IPS-18c (cell line): ENCODE measurements at regions not wholly inside any gene's neighbourhood (a gene's known extent, or its start where the extent isn't known, plus 50 kb on each side); places are given as distances from the start of the nearest gene placed in this dataset.

Source experiments
- H3K4me3 ChIP-seq: 2 replicates; pipeline ENCODE4 v1.7.0; 2013; ENCODE audit warnings: low read depth, mild to moderate bottlenecking, low read length, moderate library complexity; ENCODE audit not compliant: insufficient read depth
- H3K9me3 ChIP-seq: one replicate; pipeline ENCODE4 v1.6.1; 2013; ENCODE audit warnings: mild to moderate bottlenecking, low read length, moderate library complexity; ENCODE audit not compliant: control insufficient read depth, insufficient read depth

GRCh38 chr14:104335176-104335575 lies 196.8 kb downstream of the KIF26A start:
- H3K9me3 ChIP-seq, result no peaks in the 10 kb centered on the region
- no peak overlapping the region for H3K4me3 ChIP-seq

GRCh38 chr14:104335611-104336010 lies 197.2 kb downstream of the KIF26A start:
- H3K9me3 ChIP-seq, result no peaks in the 10 kb centered on the region

GRCh38 chr14:104337351-104337750 lies 199.0 kb downstream of the KIF26A start:
- H3K9me3 ChIP-seq, result no peaks in the 10 kb centered on the region
- no peak overlapping the region for H3K4me3 ChIP-seq

More at GRCh38 chr14:104335611-104336010, 197.2 kb downstream of the KIF26A start:
- H3K4me3 ChIP-seq, result no peak overlapping the region

- H3K9me3 ChIP-seq, result no peaks in the 10 kb centered on the region
- no peak overlapping the region for H3K4me3 ChIP-seq
Observed at GRCh38 chr14:104339361-104339760, 201.0 kb downstream of the KIF26A start.

GRCh38 chr14:104339829-104340228 lies 201.4 kb downstream of the KIF26A start:
- no peaks in the 10 kb centered on the region for H3K9me3 ChIP-seq
- H3K4me3 ChIP-seq, result no peak overlapping the region

- no peaks in the 10 kb centered on the region for H3K9me3 ChIP-seq
- peak overlapping the region; percentile 9; the same call in 1 of the 2 replicates for H3K4me3 ChIP-seq
Observed at GRCh38 chr14:104341532-104342434, 203.4 kb downstream of the KIF26A start.

GRCh38 chr14:104342435-104343293 lies 204.3 kb downstream of the KIF26A start:
- Histone ChIP-seq H3K4me3 (peak overlapping the region; percentile 9; the same call in 1 of the 2 replicates), H3K9me3 (no peaks in the 10 kb centered on the region)

- no peaks in the 10 kb centered on the region for H3K9me3 ChIP-seq
- H3K4me3 ChIP-seq, result no peak overlapping the region
Observed at GRCh38 chr14:104343294-104343625, 204.9 kb downstream of the KIF26A start.

- no peak overlapping the region for H3K4me3 ChIP-seq
- H3K9me3 ChIP-seq, result no peaks in the 10 kb centered on the region
Observed at GRCh38 chr14:104343690-104344640, 205.6 kb downstream of the KIF26A start.

GRCh38 chr14:104344818-104345620 lies 206.6 kb downstream of the KIF26A start:
- no peak overlapping the region for H3K4me3 ChIP-seq
- no peaks in the 10 kb centered on the region for H3K9me3 ChIP-seq

- Histone ChIP-seq H3K4me3 (no peak overlapping the region), H3K9me3 (no peaks in the 10 kb centered on the region)
Observed at GRCh38 chr14:104345621-104346462, 207.5 kb downstream of the KIF26A start.

GRCh38 chr14:104346608-104347007 lies 208.2 kb downstream of the KIF26A start:
- Histone ChIP-seq H3K9me3 (no peaks in the 10 kb centered on the region), H3K4me3 (no peak overlapping the region)

- no peak overlapping the region for H3K4me3 ChIP-seq
- peaks cover 2% of the 10 kb centered on the region for H3K9me3 ChIP-seq
Observed at GRCh38 chr14:104348741-104349140, 210.4 kb downstream of the KIF26A start.

- no peak overlapping the region for H3K4me3 ChIP-seq
- H3K9me3 ChIP-seq, result peaks cover 2% of the 10 kb centered on the region
Observed at GRCh38 chr14:104349950-104350349, 211.6 kb downstream of the KIF26A start.

GRCh38 chr14:104350463-104351185 lies 212.2 kb downstream of the KIF26A start:
- Histone ChIP-seq H3K9me3 (peaks cover 2% of the 10 kb centered on the region), H3K4me3 (no peak overlapping the region)
